K562 (cell line): ENCODE measurements at regions not wholly inside any gene's neighbourhood (a gene's known extent, or its start where the extent isn't known, plus 50 kb on each side); places are given as distances from the start of the nearest gene placed in this dataset.

Experiments used
- ATAC-seq: fragments of 200-7000 bp; cut with Tn5 transposase; 3 replicates; pipeline ENCODE4 v1.9.1; 2020; ENCODE audit warnings: moderate library complexity
- BruUV-seq: library from RNA; stranded (reverse); fragments of 400-500 nt; replicated peaks from 2 replicates; lab custom pipeline; 2021; lab: Mats Ljungman, UMichigan
- CTCF ChIA-PET: fragments of 300-600 bp; formaldehyde crosslinking; extraction: SDS; loops from one replicate; lab custom pipeline; 2021; ENCODE audit warnings: low intra/inter-chr PET ratio; lab: Yijun Ruan, JAX
- POLR2A ChIA-PET: fragments of 300-600, 350-650 bp; sonication (Branson Sonifier 250); formaldehyde crosslinking; extraction: SDS; loops from one replicate; lab custom pipeline; 2021; ENCODE audit warnings: antibody characterized with exemption, inconsistent platforms; lab: Yijun Ruan, JAX
- DNase-seq, 4 experiments: peaks; one replicate each; pipeline versions ENCODE4 v3.0.0 to v3.0.0-alpha.2; 2011 to 2018; ENCODE audit warnings: low spot score in 3 of 4, mixed read lengths in 3 of 4; ENCODE audit errors: extremely low read depth in 1 of 4
- FAIRE-seq: peaks from 2 replicates; lab custom pipeline; 2011; peaks lifted over from hg19 to GRCh38; lab: Jason Lieb, UNC
- H2AFZ ChIP-seq: 2 replicates; pipeline ENCODE4 v1.6.0; 2011; ENCODE audit warnings: low read depth, low read length, control low read depth, inconsistent platforms
- H3K27ac ChIP-seq: fragments of 200-600 bp; 3 replicates; pipeline ENCODE4 v1.8.0; 2011; ENCODE audit warnings: low read depth, mild to moderate bottlenecking, control low read depth, inconsistent platforms, low read length, moderate library complexity, mixed read lengths; ENCODE audit errors: extremely low read depth
- H3K27me3 ChIP-seq, 2 experiments: fragments of 300-600 bp in 1 of 2; 2 replicates in 1 of 2; 3 replicates in 1 of 2; pipeline versions ENCODE4 v1.6.0 to v1.8.0; 2011; ENCODE audit warnings: inconsistent platforms in 2 of 2, low read length in 2 of 2, mild to moderate bottlenecking in 1 of 2, mixed read lengths in 1 of 2, moderate library complexity in 1 of 2; ENCODE audit not compliant: control insufficient read depth in 2 of 2, insufficient read depth in 2 of 2
- H3K36me3 ChIP-seq: fragments of 300-600 bp; 3 replicates; pipeline ENCODE4 v1.8.0; 2011; ENCODE audit warnings: mild to moderate bottlenecking, low read length, inconsistent platforms; ENCODE audit not compliant: control insufficient read depth, insufficient read depth
- H3K4me1 ChIP-seq, 2 experiments: fragments of 200-600 bp in 1 of 2; replicated peaks in 1 of 2; 2 replicates in 1 of 2; 3 replicates in 1 of 2; pipeline versions ENCODE4 v1.5.1 to v1.8.0; 2011; ENCODE audit warnings: inconsistent platforms in 2 of 2, low read length in 2 of 2, mild to moderate bottlenecking in 1 of 2, mixed read lengths in 1 of 2, moderate library complexity in 1 of 2; ENCODE audit not compliant: control insufficient read depth in 2 of 2, insufficient read depth in 2 of 2
- H3K4me2 ChIP-seq: 2 replicates; pipeline ENCODE4 v1.6.1; 2011; ENCODE audit warnings: low read length, control low read depth, inconsistent platforms, mixed read lengths; ENCODE audit not compliant: insufficient read depth
- H3K4me3 ChIP-seq: fragments of 200-600 bp; sonication (generic), shearing (Covaris generic); 2 replicates; pipeline ENCODE4 v1.5.1; 2016; ENCODE audit warnings: control low read depth, inconsistent platforms
- H3K79me2 ChIP-seq: fragments of 200-600 bp; 3 replicates; pipeline ENCODE4 v1.8.0; 2011; ENCODE audit warnings: low read length, inconsistent platforms; ENCODE audit not compliant: control insufficient read depth, insufficient read depth
- H3K9ac ChIP-seq, 2 experiments: 2 replicates each; pipeline versions ENCODE4 v1.6.0 to v1.6.1; 2011; ENCODE audit warnings: low read depth in 2 of 2, low read length in 2 of 2, control low read depth in 1 of 2, inconsistent platforms in 1 of 2, mild to moderate bottlenecking in 1 of 2, mixed read lengths in 1 of 2; ENCODE audit not compliant: insufficient read depth in 1 of 2
- H3K9me1 ChIP-seq: one replicate; pipeline ENCODE4 v1.6.0; 2011; ENCODE audit warnings: inconsistent platforms, mild to moderate bottlenecking, low read length, moderate library complexity; ENCODE audit not compliant: control insufficient read depth, insufficient read depth
- H3K9me3 ChIP-seq: replicated peaks from 2 replicates; pipeline ENCODE4 v1.5.1; 2011; ENCODE audit warnings: low read depth, low read length, inconsistent platforms; ENCODE audit not compliant: control insufficient read depth, insufficient read depth
- H4K20me1 ChIP-seq: replicated peaks from 2 replicates; pipeline ENCODE4 v1.6.1; 2011; ENCODE audit warnings: low read length, inconsistent platforms, mixed read lengths; ENCODE audit not compliant: control insufficient read depth, insufficient read depth
- GATAD2B ChIP-seq: fragments of 450-650 bp; IDR thresholded peaks from 2 replicates; pipeline ENCODE4 v1.6.1; 2017; ENCODE audit warnings: mild to moderate bottlenecking, borderline replicate concordance
- LCOR ChIP-seq: sonication (generic); formaldehyde crosslinking; IDR thresholded peaks from 2 replicates; pipeline ENCODE4 v1.8.0; 2022; ENCODE audit warnings: mild to moderate bottlenecking, missing genetic modification reagents
- MBD2 ChIP-seq: sonication (generic); IDR thresholded peaks from 2 replicates; pipeline ENCODE4 v1.6.1; 2016; ENCODE audit warnings: low read depth, borderline replicate concordance
- NFE2 ChIP-seq: IDR thresholded peaks from 2 replicates; pipeline ENCODE4 v1.6.1; 2014; ENCODE audit warnings: antibody characterized with exemption, low read depth
- OTX1 ChIP-seq: fragments of 450-650 bp; formaldehyde crosslinking; IDR thresholded peaks from 2 replicates; pipeline ENCODE4 v1.4.0; 2022; ENCODE audit warnings: mild to moderate bottlenecking
- POLR2A ChIP-seq: fragments of 450-650 bp; conservative IDR thresholded peaks from 2 replicates; pipeline ENCODE4 v1.6.1; 2016
- RBM17 ChIP-seq: fragments of 200-400 bp; formaldehyde crosslinking; IDR thresholded peaks from 2 replicates; pipeline ENCODE4 v1.6.1; 2017; ENCODE audit warnings: low read depth, mild to moderate bottlenecking, low read length, borderline replicate concordance
- TCF3 ChIP-seq: sonication (generic); formaldehyde crosslinking; IDR thresholded peaks from 2 replicates; pipeline ENCODE4 v1.4.0; 2020; ENCODE audit warnings: mild to moderate bottlenecking, missing genetic modification reagents
- WGBS: fragments of 100-300 bp; shearing (Covaris generic); methylation state at CpG from one replicate; pipeline ENCODE4 v1.1.6; 2016; ENCODE audit warnings: low coverage, mixed read lengths; ENCODE audit not compliant: insufficient coverage; ENCODE audit errors: missing lambda C conversion rate; 5-methylcytosine and 5-hydroxymethylcytosine counted together
- in situ Hi-C: fragments of 300-500 bp; cut with MboI; formaldehyde crosslinking; loops from 4 replicates; pipeline ENCODE4 v1.15.0; 2018; ENCODE audit warnings: inconsistent platforms, mixed read lengths
- intact Hi-C: fragments of 100-400 bp; cut with micrococcal nuclease; formaldehyde crosslinking; loops from 2 replicates; pipeline ENCODE4 v1.14.2; 2022
- TF ChIP-seq, protein P1 (sequence below): fragments of 150-350 bp; conservative IDR thresholded peaks from 2 replicates; pipeline ENCODE4 v1.6.1; 2014; ENCODE audit warnings: low read length
- TF ChIP-seq, protein P2 (sequence below): fragments of 250-450 bp; sonication (Bioruptor Pico); IDR thresholded peaks from 2 replicates; pipeline ENCODE4 v1.4.0; 2020; ENCODE audit warnings: mild to moderate bottlenecking, moderate library complexity
- TF ChIP-seq, protein P3 (sequence below), 2 experiments: IDR thresholded peaks; 2 replicates each; pipeline ENCODE4 v1.6.1; 2012; ENCODE audit warnings: improper control_type of control experiment in 2 of 2, low read depth in 2 of 2, low read length in 2 of 2, borderline replicate concordance in 1 of 2
- TF ChIP-seq, protein P4 (sequence below): sonication (generic); formaldehyde crosslinking; IDR thresholded peaks from 2 replicates; pipeline ENCODE4 v1.8.1; 2023; ENCODE audit warnings: mild to moderate bottlenecking, missing genetic modification reagents

DNA sequence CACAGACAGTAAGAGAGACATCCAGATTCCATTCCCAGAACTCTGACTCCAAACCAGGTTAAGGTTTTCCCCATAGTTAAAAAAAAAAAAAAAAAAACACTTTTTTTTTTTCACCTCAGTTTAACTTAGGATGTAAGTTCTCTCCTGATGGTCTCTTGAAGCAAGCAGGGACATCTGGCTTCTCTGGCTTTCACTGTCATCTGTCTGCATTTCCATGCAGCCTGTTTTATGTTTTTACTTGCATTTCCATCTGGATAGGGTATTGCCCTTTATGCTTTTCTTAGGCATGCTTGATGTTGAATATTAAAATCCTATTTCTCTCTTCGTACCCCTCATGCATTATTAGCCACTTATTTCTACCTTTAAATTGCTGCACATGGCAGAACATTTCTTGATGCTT is 135.3 kb upstream of the WWC1 start (continued):
- TF ChIP-seq, protein P1, sequence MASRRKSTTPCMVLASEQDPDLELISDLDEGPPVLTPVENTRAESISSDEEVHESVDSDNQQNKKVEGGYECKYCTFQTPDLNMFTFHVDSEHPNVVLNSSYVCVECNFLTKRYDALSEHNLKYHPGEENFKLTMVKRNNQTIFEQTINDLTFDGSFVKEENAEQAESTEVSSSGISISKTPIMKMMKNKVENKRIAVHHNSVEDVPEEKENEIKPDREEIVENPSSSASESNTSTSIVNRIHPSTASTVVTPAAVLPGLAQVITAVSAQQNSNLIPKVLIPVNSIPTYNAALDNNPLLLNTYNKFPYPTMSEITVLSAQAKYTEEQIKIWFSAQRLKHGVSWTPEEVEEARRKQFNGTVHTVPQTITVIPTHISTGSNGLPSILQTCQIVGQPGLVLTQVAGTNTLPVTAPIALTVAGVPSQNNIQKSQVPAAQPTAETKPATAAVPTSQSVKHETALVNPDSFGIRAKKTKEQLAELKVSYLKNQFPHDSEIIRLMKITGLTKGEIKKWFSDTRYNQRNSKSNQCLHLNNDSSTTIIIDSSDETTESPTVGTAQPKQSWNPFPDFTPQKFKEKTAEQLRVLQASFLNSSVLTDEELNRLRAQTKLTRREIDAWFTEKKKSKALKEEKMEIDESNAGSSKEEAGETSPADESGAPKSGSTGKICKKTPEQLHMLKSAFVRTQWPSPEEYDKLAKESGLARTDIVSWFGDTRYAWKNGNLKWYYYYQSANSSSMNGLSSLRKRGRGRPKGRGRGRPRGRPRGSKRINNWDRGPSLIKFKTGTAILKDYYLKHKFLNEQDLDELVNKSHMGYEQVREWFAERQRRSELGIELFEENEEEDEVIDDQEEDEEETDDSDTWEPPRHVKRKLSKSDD = no peak
- no peak for TF ChIP-seq LCOR (CRISPR knock-in tag)
- no peak for TF ChIP-seq POLR2A
- no peak for TF ChIP-seq MBD2
- TF ChIP-seq, protein P2, sequence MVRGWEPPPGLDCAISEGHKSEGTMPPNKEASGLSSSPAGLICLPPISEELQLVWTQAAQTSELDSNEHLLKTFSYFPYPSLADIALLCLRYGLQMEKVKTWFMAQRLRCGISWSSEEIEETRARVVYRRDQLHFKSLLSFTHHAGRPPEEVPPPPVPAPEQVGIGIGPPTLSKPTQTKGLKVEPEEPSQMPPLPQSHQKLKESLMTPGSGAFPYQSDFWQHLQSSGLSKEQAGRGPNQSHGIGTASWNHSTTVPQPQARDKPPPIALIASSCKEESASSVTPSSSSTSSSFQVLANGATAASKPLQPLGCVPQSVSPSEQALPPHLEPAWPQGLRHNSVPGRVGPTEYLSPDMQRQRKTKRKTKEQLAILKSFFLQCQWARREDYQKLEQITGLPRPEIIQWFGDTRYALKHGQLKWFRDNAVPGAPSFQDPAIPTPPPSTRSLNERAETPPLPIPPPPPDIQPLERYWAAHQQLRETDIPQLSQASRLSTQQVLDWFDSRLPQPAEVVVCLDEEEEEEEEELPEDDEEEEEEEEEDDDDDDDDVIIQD (CRISPR knock-in tag) = no peak

DNA sequence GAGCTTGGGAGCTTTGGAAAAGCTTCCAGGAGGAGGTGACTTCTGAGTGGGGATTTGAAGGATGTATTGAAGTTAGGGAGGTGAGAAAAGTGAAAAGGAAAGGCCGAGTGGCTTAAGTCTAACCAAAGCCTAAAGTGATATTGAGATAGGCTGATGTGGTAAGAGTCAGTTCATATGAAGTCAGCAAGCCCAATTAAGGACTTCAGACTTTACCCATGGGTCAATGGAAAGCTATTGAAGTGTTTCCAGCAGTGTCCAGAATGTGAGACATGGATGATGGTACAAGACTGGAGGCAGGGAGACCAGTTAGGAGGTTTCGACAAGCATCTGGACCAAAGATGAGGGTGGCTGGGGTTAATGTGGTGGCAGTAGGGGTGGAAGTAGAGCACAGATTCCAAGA is 134.3 kb upstream of the WWC1 start:
- 3% methylated on average over 2 of the region's 2 CpGs for WGBS
- no peaks in the 10 kb centered on the region for H3K79me2 ChIP-seq
- CTCF ChIA-PET = no interaction called here
- no peak for TF ChIP-seq RBM17
- no peak for TF ChIP-seq GATAD2B
- TF ChIP-seq, protein P3, sequence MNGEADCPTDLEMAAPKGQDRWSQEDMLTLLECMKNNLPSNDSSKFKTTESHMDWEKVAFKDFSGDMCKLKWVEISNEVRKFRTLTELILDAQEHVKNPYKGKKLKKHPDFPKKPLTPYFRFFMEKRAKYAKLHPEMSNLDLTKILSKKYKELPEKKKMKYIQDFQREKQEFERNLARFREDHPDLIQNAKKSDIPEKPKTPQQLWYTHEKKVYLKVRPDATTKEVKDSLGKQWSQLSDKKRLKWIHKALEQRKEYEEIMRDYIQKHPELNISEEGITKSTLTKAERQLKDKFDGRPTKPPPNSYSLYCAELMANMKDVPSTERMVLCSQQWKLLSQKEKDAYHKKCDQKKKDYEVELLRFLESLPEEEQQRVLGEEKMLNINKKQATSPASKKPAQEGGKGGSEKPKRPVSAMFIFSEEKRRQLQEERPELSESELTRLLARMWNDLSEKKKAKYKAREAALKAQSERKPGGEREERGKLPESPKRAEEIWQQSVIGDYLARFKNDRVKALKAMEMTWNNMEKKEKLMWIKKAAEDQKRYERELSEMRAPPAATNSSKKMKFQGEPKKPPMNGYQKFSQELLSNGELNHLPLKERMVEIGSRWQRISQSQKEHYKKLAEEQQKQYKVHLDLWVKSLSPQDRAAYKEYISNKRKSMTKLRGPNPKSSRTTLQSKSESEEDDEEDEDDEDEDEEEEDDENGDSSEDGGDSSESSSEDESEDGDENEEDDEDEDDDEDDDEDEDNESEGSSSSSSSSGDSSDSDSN (IDR thresholded peaks at IDR 0.05; ENCODE audit: borderline replicate concordance in 1 of 2, low read depth in 2 of 2, low read length in 2 of 2) = no peak
- TF ChIP-seq TCF3 = no peak
- TF ChIP-seq, protein P4, sequence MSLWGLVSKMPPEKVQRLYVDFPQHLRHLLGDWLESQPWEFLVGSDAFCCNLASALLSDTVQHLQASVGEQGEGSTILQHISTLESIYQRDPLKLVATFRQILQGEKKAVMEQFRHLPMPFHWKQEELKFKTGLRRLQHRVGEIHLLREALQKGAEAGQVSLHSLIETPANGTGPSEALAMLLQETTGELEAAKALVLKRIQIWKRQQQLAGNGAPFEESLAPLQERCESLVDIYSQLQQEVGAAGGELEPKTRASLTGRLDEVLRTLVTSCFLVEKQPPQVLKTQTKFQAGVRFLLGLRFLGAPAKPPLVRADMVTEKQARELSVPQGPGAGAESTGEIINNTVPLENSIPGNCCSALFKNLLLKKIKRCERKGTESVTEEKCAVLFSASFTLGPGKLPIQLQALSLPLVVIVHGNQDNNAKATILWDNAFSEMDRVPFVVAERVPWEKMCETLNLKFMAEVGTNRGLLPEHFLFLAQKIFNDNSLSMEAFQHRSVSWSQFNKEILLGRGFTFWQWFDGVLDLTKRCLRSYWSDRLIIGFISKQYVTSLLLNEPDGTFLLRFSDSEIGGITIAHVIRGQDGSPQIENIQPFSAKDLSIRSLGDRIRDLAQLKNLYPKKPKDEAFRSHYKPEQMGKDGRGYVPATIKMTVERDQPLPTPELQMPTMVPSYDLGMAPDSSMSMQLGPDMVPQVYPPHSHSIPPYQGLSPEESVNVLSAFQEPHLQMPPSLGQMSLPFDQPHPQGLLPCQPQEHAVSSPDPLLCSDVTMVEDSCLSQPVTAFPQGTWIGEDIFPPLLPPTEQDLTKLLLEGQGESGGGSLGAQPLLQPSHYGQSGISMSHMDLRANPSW = no peak
- no peak for TF ChIP-seq OTX1 (CRISPR knock-in tag)
- no peak for TF ChIP-seq NFE2

More for the DNA sequence above, 134.3 kb upstream of the WWC1 start:
- Histone ChIP-seq H3K4me3 (no peak overlapping the region), H3K4me2 (no peak overlapping the region), H3K36me3 (no peaks in the 10 kb centered on the region), H2AFZ (no peak overlapping the region), H3K4me1 (no peaks in the 10 kb centered on the region), H3K9me1 (no peaks in the 10 kb centered on the region), H3K27ac (no peak overlapping the region), H3K9ac (no peak overlapping the region), H4K20me1 (no peaks in the 10 kb centered on the region), H3K27me3 (peaks cover 0 to under 1% of the 10 kb centered on the region in 2 experiments; a peak in 2 of 5 replicates), H3K9me3 (no peaks in the 10 kb centered on the region)
- no TSS peak for BruUV-seq
- no peak for FAIRE-seq
- DNase-seq = no peak
- in situ Hi-C loops (no loop called here), intact Hi-C loops (no loop called here)
- POLR2A ChIA-PET = no interaction called here
- ATAC-seq = no peak
